Peyer's patch (tissue), 4 donors: ENCODE measurements at regions not wholly inside any gene's neighbourhood (a gene's known extent, or its start where the extent isn't known, plus 50 kb on each side); places are given as distances from the start of the nearest gene placed in this dataset.

Source experiments
- POLR2A ChIP-seq, 2 donors: fragments of 450-650 bp; IDR thresholded peaks; one replicate each; pipeline ENCODE4 v1.5.1; 2017; ENCODE audit warnings: antibody characterized with exemption in 2 of 2, mild to moderate bottlenecking in 2 of 2, moderate library complexity in 2 of 2
- TF ChIP-seq, protein P1 (sequence below), 6 experiments: fragments of 450-650 bp in 4 of 6; fragments of 200-600 bp in 2 of 6; sonication (generic) in 1 of 6; IDR thresholded peaks; one replicate each; pipeline ENCODE4 v1.5.1; 2017 to 2019; ENCODE audit warnings: antibody characterized with exemption in 6 of 6, mild to moderate bottlenecking in 3 of 6, moderate library complexity in 1 of 6

DNA sequence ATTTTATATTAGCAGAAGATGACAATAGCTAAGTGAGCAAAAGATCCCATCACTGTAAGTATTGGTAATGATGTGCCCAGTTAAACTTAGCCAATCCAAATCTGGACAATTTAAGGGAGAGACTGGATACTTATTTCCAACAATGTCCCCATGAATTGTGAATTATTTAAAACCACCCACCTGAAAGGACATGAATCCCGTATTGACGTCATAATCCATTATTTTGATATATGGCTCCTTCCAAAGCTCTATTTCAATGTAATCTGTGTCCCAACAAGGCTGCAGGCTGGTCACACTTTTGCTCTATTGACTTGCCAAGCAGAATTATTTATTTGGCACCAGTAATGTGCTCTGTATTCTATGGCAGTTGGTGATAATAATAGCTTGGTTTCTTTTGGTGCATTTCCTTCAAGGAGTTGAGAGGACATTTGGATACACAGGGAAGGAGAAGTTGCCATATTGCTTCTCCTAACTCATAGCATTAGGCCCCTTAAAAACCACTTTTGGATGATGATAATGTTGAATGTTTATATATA is 157.2 kb downstream of the NMUR2 start:
- TF ChIP-seq, protein P1, sequence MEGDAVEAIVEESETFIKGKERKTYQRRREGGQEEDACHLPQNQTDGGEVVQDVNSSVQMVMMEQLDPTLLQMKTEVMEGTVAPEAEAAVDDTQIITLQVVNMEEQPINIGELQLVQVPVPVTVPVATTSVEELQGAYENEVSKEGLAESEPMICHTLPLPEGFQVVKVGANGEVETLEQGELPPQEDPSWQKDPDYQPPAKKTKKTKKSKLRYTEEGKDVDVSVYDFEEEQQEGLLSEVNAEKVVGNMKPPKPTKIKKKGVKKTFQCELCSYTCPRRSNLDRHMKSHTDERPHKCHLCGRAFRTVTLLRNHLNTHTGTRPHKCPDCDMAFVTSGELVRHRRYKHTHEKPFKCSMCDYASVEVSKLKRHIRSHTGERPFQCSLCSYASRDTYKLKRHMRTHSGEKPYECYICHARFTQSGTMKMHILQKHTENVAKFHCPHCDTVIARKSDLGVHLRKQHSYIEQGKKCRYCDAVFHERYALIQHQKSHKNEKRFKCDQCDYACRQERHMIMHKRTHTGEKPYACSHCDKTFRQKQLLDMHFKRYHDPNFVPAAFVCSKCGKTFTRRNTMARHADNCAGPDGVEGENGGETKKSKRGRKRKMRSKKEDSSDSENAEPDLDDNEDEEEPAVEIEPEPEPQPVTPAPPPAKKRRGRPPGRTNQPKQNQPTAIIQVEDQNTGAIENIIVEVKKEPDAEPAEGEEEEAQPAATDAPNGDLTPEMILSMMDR (IDR thresholded peaks at IDR 0.05) = no peak
- no peak for TF ChIP-seq POLR2A (IDR thresholded peaks at IDR 0.05)
